ENCODE measurements at regions not wholly inside any gene's neighbourhood (a gene's known extent, or its start where the extent isn't known, plus 50 kb on each side); places are given as distances from the start of the nearest gene placed in this dataset.

DNA sequence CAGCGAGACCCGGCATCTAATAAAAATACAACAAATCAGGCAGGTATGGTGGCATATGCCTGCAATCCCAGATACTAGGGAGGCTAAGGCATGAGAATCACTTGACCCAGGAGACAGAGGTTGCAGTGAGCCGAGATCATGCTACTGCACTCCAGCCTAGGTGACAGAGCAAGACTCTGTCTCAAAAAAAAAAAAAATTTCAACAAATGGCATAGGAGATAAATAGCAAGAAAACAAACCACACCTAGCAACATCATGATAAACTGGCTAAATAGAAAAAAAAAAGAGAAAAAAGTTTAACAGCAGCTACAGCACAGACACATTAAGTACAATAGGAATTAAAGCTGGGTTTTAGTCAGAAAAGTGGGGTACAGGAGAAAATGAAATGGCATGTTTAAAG lies 1034.6 kb upstream of the LRRN3 start (continued):
- no peak for TF ChIP-seq ETV6 (conservative IDR thresholded peaks at IDR 0.05 in 1 of 2, IDR thresholded peaks at IDR 0.05 in 1 of 2; ENCODE audit: borderline replicate concordance in 1 of 2, low read depth in 1 of 2)
- TF ChIP-seq RAD51 (IDR thresholded peaks at IDR 0.05): no peak
- TF ChIP-seq, protein P1, sequence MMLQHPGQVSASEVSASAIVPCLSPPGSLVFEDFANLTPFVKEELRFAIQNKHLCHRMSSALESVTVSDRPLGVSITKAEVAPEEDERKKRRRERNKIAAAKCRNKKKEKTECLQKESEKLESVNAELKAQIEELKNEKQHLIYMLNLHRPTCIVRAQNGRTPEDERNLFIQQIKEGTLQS (IDR thresholded peaks at IDR 0.05; ENCODE audit: borderline replicate concordance, extremely low read depth, low read depth, low read length): no peak

DNA sequence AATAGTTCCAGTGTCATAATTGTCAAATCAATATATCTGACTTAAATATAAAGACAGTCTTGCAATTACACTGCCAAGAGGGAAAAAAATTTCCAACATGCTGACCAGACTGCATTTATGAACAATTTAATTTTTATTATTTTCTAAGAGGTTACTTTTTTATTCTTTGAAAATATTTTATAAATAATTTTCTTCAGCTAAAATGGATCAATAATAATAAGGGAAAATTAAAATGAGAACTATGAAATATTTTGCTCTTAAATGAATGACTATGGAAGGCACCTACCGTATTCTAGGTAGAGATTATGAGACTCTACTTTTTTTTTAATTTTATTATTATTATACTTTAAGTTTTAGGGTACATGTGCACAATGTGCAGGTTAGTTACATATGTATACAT lies 1032.5 kb upstream of the LRRN3 start:
- DNase-seq (ENCODE audit: low read depth, low spot score): no peak
- Histone ChIP-seq H3K4me3 (no peak overlapping the region), H3K4me2 (ENCODE audit: control insufficient read depth, insufficient read depth) (no peak overlapping the region), H3K9me3 (replicated peaks; ENCODE audit: control insufficient read depth, insufficient read depth, low read length) (no peaks in the 10 kb centered on the region), H3K36me3 (ENCODE audit: control insufficient read depth in 2 of 2, insufficient read depth in 2 of 2, low read length in 1 of 2) (no peaks in the 10 kb centered on the region), H3K27me3 (replicated peaks in 1 of 2; ENCODE audit: control insufficient read depth in 2 of 2, insufficient read depth in 2 of 2, low read length in 1 of 2) (no peaks in the 10 kb centered on the region), H3K79me2 (ENCODE audit: control insufficient read depth, insufficient read depth, low read length) (no peaks in the 10 kb centered on the region), H3K9ac (ENCODE audit: control insufficient read depth, insufficient read depth, low read length) (no peak overlapping the region), H3K4me1 (ENCODE audit: control insufficient read depth, insufficient read depth, low read length) (no peaks in the 10 kb centered on the region), H2AFZ (ENCODE audit: control insufficient read depth, low read depth, low read length) (no peak overlapping the region), H4K20me1 (ENCODE audit: control insufficient read depth, insufficient read depth) (no peaks in the 10 kb centered on the region), H3K27ac (ENCODE audit: control insufficient read depth, insufficient read depth) (no peak overlapping the region)
- in situ Hi-C loops (cut with MboI): no loop called here
- 30% methylated on average over 1 of the region's 1 CpG for WGBS (ENCODE audit: insufficient coverage, insufficient replicate concordance, low lambda C conversion rate, missing lambda C conversion rate)
- BruUV-seq (replicated peaks): no TSS peak
- ChIA-PET RAD21 (ENCODE audit: unreplicated experiment) (no interaction called here), CTCF (no interaction called here), SMC1A (ENCODE audit: uncharacterized antibody, unreplicated experiment) (no interaction called here), POLR2A (no interaction called here)
- no peak for FAIRE-seq
- intact Hi-C loops (cut with micrococcal nuclease; ENCODE audit: unreplicated experiment): no loop called here
- ATAC-seq: no peak
- no peak for TF ChIP-seq EED (IDR thresholded peaks at IDR 0.05; ENCODE audit: low read depth)
- TF ChIP-seq, protein P2, sequence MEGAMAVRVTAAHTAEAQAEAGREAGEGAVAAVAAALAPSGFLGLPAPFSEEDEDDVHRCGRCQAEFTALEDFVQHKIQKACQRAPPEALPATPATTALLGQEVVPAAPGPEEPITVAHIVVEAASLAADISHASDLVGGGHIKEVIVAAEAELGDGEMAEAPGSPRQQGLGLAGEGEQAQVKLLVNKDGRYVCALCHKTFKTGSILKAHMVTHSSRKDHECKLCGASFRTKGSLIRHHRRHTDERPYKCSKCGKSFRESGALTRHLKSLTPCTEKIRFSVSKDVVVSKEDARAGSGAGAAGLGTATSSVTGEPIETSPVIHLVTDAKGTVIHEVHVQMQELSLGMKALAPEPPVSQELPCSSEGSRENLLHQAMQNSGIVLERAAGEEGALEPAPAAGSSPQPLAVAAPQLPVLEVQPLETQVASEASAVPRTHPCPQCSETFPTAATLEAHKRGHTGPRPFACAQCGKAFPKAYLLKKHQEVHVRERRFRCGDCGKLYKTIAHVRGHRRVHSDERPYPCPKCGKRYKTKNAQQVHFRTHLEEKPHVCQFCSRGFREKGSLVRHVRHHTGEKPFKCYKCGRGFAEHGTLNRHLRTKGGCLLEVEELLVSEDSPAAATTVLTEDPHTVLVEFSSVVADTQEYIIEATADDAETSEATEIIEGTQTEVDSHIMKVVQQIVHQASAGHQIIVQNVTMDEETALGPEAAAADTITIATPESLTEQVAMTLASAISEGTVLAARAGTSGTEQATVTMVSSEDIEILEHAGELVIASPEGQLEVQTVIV (IDR thresholded peaks at IDR 0.05; ENCODE audit: borderline replicate concordance, partially characterized antibody): no peak
- TF ChIP-seq NRF1 (conservative IDR thresholded peaks at IDR 0.05; ENCODE audit: low read depth, low read length): no peak
- no peak for TF ChIP-seq ETV6 (conservative IDR thresholded peaks at IDR 0.05 in 1 of 2, IDR thresholded peaks at IDR 0.05 in 1 of 2; ENCODE audit: borderline replicate concordance in 1 of 2, low read depth in 1 of 2)
- no peak for TF ChIP-seq MYC (IDR thresholded peaks at IDR 0.05; ENCODE audit: insufficient read depth, insufficient read length, insufficient replicate concordance, low read length, severe bottlenecking)
- no peak for TF ChIP-seq GATAD2B (conservative IDR thresholded peaks at IDR 0.05; ENCODE audit: low read depth)
- no peak for TF ChIP-seq RUNX3 (IDR thresholded peaks at IDR 0.05; ENCODE audit: low read length)
- no peak for TF ChIP-seq FOXM1 (IDR thresholded peaks at IDR 0.05; ENCODE audit: low read depth, low read length)
- TF ChIP-seq, protein P3, sequence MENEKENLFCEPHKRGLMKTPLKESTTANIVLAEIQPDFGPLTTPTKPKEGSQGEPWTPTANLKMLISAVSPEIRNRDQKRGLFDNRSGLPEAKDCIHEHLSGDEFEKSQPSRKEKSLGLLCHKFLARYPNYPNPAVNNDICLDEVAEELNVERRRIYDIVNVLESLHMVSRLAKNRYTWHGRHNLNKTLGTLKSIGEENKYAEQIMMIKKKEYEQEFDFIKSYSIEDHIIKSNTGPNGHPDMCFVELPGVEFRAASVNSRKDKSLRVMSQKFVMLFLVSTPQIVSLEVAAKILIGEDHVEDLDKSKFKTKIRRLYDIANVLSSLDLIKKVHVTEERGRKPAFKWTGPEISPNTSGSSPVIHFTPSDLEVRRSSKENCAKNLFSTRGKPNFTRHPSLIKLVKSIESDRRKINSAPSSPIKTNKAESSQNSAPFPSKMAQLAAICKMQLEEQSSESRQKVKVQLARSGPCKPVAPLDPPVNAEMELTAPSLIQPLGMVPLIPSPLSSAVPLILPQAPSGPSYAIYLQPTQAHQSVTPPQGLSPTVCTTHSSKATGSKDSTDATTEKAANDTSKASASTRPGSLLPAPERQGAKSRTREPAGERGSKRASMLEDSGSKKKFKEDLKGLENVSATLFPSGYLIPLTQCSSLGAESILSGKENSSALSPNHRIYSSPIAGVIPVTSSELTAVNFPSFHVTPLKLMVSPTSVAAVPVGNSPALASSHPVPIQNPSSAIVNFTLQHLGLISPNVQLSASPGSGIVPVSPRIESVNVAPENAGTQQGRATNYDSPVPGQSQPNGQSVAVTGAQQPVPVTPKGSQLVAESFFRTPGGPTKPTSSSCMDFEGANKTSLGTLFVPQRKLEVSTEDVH (IDR thresholded peaks at IDR 0.05; ENCODE audit: low read depth, partially characterized antibody): no peak
- no peak for TF ChIP-seq HDAC6 (IDR thresholded peaks at IDR 0.05; ENCODE audit: unreplicated experiment)
- TF ChIP-seq ZNF207 (IDR thresholded peaks at IDR 0.05; ENCODE audit: borderline replicate concordance): no peak
- TF ChIP-seq, protein P4, sequence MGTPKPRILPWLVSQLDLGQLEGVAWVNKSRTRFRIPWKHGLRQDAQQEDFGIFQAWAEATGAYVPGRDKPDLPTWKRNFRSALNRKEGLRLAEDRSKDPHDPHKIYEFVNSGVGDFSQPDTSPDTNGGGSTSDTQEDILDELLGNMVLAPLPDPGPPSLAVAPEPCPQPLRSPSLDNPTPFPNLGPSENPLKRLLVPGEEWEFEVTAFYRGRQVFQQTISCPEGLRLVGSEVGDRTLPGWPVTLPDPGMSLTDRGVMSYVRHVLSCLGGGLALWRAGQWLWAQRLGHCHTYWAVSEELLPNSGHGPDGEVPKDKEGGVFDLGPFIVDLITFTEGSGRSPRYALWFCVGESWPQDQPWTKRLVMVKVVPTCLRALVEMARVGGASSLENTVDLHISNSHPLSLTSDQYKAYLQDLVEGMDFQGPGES (IDR thresholded peaks at IDR 0.05): no peak
